ENCODE measurements at regions not wholly inside any gene's neighbourhood (a gene's known extent, or its start where the extent isn't known, plus 50 kb on each side); places are given as distances from the start of the nearest gene placed in this dataset.

DNA sequence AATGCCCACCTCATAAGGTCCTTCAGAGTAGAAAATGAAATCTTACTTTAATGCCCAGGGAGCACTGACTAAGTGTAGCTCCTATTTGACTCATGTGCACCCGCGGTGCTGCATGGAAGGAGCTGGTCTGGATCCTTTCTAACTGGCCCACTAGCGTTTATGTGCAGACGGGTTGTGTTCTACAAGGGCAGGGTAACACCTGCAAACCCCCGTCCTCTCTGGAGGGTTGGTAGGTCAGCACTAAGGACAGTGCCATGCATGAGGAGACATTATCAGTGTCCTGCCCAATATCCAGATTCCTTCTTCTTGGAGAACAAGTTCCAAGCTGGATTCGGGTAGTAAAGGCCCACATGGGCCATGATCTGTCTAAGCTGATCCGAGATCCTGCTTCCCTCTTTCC lies 140.3 kb downstream of the ANKRD60 start:
- TF ChIP-seq, protein P1, sequence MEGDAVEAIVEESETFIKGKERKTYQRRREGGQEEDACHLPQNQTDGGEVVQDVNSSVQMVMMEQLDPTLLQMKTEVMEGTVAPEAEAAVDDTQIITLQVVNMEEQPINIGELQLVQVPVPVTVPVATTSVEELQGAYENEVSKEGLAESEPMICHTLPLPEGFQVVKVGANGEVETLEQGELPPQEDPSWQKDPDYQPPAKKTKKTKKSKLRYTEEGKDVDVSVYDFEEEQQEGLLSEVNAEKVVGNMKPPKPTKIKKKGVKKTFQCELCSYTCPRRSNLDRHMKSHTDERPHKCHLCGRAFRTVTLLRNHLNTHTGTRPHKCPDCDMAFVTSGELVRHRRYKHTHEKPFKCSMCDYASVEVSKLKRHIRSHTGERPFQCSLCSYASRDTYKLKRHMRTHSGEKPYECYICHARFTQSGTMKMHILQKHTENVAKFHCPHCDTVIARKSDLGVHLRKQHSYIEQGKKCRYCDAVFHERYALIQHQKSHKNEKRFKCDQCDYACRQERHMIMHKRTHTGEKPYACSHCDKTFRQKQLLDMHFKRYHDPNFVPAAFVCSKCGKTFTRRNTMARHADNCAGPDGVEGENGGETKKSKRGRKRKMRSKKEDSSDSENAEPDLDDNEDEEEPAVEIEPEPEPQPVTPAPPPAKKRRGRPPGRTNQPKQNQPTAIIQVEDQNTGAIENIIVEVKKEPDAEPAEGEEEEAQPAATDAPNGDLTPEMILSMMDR (IDR thresholded peaks at IDR 0.05; ENCODE audit: insufficient read depth, low read length, poor library complexity, severe bottlenecking) = no peak
- no peak for TF ChIP-seq EZH2phosphoT487 (conservative IDR thresholded peaks at IDR 0.05; ENCODE audit: low read length)
